Gastrocnemius medialis (tissue), 4 donors: ENCODE measurements at regions not wholly inside any gene's neighbourhood (a gene's known extent, or its start where the extent isn't known, plus 50 kb on each side); places are given as distances from the start of the nearest gene placed in this dataset.

Experiments used
- ATAC-seq, 2 donors: fragments of 150-250 bp; one replicate each; pipeline ENCODE4 v1.9.1; 2016
- DNase-seq, 2 donors: peaks; one replicate each; pipeline ENCODE4 v3.0.0-alpha.2; 2019
- H3K27ac ChIP-seq, 4 donors: fragments of 200-600 bp; sonication (generic); 1 replicate in 1 of 4; 2 replicates in 3 of 4; pipeline ENCODE4 v1.5.1; 2016 to 2018; ENCODE audit warnings: mild to moderate bottlenecking in 2 of 4, moderate library complexity in 1 of 4
- H3K27me3 ChIP-seq, 3 donors: fragments of 200-600 bp; sonication (generic) in 2 of 3; 1 replicate in 1 of 3; 2 replicates in 2 of 3; pipeline versions ENCODE4 v1.5.1 to v1.6.0; 2016 to 2019; ENCODE audit warnings: mild to moderate bottlenecking in 1 of 3, moderate library complexity in 1 of 3
- H3K36me3 ChIP-seq, 2 donors: fragments of 200-600 bp; sonication (generic) in 1 of 2; one replicate each; pipeline ENCODE4 v1.5.1; 2017 to 2018
- H3K4me1 ChIP-seq, 2 donors: fragments of 200-600 bp; sonication (generic) in 1 of 2; one replicate each; pipeline ENCODE4 v1.5.1; 2016 to 2017; ENCODE audit warnings: mild to moderate bottlenecking in 2 of 2
- H3K4me3 ChIP-seq, 4 donors: fragments of 200-600 bp; sonication (generic) in 3 of 4; 1 replicate in 1 of 4; 2 replicates in 3 of 4; pipeline ENCODE4 v1.5.1; 2016 to 2019; ENCODE audit warnings: mild to moderate bottlenecking in 2 of 4
- H3K9me3 ChIP-seq, 3 donors: fragments of 200-600 bp; sonication (generic) in 2 of 3; 1 replicate in 1 of 3; 2 replicates in 2 of 3; pipeline ENCODE4 v1.5.1; 2016 to 2019
- POLR2A ChIP-seq, 2 donors: fragments of 450-650 bp; IDR thresholded peaks; one replicate each; pipeline ENCODE4 v1.6.1; 2017; ENCODE audit warnings: antibody characterized with exemption in 2 of 2, mild to moderate bottlenecking in 2 of 2, moderate library complexity in 2 of 2
- in situ Hi-C, 4 donors: fragments of 200-750 bp; cut with MboI; loops; one replicate each; pipeline versions ENCODE4 v1.15.0 to v1.8.0; 2017; ENCODE audit warnings: low sequenced_read_pairs in 4 of 4
- intact Hi-C: fragments of 100-400 bp; cut with DNase I; formaldehyde crosslinking; loops from one replicate; pipeline ENCODE4 v1.15.1; 2023; ENCODE audit warnings: low total_unique reads
- TF ChIP-seq, protein P1 (sequence below), 5 experiments: fragments of 450-650 bp in 3 of 5; fragments of 200-600 bp in 2 of 5; sonication (generic) in 2 of 5; IDR thresholded peaks in 4 of 5; conservative IDR thresholded peaks in 1 of 5; 1 replicate in 4 of 5; 2 replicates in 1 of 5; pipeline ENCODE4 v1.5.1; 2016 to 2019; ENCODE audit warnings: antibody characterized with exemption in 5 of 5, mild to moderate bottlenecking in 3 of 5, moderate library complexity in 3 of 5

DNA sequence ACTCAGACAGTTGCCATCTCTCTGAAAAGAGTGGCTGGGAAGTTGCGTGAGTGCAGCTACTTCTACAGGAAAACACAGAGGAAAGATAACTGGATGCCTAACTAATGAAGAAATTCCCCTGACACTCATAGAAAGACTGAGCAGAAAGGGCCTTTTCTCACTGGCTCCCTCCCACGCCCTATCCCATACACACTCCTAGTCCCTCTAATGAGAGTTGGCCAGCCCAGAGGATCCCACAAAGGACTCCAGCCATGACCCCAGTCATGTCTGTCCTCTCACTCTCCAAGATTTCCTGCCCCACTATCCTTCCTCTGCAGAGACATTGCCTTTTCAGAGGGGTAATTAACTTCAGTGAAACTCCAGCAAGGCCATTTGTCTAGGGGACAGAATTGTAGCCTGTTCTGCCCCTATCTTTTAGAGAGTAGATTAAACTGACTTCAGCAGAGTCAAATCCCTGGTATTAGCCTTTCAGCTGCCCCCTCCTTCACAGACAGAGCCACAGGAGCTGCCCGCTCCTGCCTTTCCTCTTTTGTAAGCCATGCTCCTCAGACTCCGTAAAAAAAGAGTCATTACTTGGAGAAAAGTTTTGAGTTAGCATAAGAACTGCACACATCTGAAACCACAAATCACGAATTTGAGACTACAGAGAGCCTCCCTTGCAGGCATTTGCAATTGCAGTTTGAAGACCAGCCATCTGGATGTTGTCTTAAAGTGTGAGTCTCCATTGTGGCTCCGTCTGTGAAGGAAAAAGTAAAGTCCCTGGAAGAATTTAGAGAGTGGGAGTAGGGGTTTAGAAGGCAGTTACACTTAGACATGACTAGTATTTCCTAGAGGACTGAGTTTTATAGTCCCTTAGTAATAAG is 129.1 kb upstream of the SEMA6D start:
- Histone ChIP-seq H3K27ac (no peak overlapping the region), H3K4me1 (no peaks in the 10 kb centered on the region), H3K9me3 (no peaks in the 10 kb centered on the region), H3K36me3 (no peaks in the 10 kb centered on the region), H3K4me3 (no peak overlapping the region), H3K27me3 (no peaks in the 10 kb centered on the region)
- in situ Hi-C loops (no loop called here), intact Hi-C loops (no loop called here)
- no peak for ATAC-seq
- TF ChIP-seq, protein P1, sequence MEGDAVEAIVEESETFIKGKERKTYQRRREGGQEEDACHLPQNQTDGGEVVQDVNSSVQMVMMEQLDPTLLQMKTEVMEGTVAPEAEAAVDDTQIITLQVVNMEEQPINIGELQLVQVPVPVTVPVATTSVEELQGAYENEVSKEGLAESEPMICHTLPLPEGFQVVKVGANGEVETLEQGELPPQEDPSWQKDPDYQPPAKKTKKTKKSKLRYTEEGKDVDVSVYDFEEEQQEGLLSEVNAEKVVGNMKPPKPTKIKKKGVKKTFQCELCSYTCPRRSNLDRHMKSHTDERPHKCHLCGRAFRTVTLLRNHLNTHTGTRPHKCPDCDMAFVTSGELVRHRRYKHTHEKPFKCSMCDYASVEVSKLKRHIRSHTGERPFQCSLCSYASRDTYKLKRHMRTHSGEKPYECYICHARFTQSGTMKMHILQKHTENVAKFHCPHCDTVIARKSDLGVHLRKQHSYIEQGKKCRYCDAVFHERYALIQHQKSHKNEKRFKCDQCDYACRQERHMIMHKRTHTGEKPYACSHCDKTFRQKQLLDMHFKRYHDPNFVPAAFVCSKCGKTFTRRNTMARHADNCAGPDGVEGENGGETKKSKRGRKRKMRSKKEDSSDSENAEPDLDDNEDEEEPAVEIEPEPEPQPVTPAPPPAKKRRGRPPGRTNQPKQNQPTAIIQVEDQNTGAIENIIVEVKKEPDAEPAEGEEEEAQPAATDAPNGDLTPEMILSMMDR (IDR thresholded peaks at IDR 0.05 in 4 of 5, conservative IDR thresholded peaks at IDR 0.05 in 1 of 5): no peak
- no peak for TF ChIP-seq POLR2A (IDR thresholded peaks at IDR 0.05)
- DNase-seq: no peak

DNA sequence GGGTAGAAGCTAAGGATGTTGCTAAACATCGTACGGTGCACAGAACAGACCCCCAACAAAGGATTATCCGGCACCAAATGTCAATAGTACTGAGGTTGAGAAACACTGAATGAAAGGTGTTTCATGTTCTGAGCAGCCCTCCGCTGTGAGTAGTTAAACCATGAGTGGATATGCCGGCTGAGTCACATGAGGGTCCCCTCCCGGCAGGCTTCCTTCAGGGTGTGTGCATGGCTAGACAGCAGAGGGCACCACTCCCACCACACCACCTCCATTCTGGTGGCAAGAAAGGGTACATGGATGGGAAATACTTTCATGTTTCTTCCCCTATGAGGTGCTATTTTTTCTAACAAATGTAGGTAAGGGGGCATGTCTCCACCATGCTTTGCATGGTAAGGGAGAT is 128.3 kb upstream of the SEMA6D start:
- no peaks in the 10 kb centered on the region for H3K9me3 ChIP-seq
- DNase-seq (no peak), ATAC-seq (no peak)
- H3K27me3 ChIP-seq: no peaks in the 10 kb centered on the region
- in situ Hi-C loops (no loop called here), intact Hi-C loops (no loop called here)
- H3K27ac ChIP-seq: no peak overlapping the region
- no peaks in the 10 kb centered on the region for H3K36me3 ChIP-seq
- H3K4me3 ChIP-seq: no peak overlapping the region
- no peaks in the 10 kb centered on the region for H3K4me1 ChIP-seq
- TF ChIP-seq, protein P1 (IDR thresholded peaks at IDR 0.05 in 4 of 5, conservative IDR thresholded peaks at IDR 0.05 in 1 of 5): no peak
- TF ChIP-seq POLR2A (IDR thresholded peaks at IDR 0.05): no peak

DNA sequence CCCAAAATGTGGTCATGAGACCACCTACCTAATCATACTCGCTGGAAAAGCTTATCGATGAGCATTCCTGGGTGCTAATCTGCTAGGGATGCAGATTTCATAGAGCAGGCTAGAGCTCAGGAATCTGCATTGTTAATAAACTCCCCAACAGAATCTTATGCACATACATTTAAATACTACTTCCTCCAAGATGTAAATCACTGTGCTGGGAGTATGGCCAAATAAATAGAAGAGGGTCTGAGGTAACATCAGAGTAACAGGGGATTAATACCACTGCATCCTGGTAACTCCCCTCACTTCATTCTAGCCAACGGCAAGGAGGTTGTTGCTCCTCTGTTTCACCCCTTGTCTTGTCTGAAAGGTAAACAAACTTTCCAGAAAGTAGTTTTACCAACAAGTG is 118.3 kb upstream of the SEMA6D start:
- H3K9me3 ChIP-seq: peaks cover 0 to 11% (median 0%) of the 10 kb centered on the region in 3 donors
- no peak overlapping the region for H3K27ac ChIP-seq
- intact Hi-C loops (no loop called here), in situ Hi-C loops (no loop called here)
- TF ChIP-seq POLR2A (IDR thresholded peaks at IDR 0.05): no peak
- TF ChIP-seq, protein P1 (IDR thresholded peaks at IDR 0.05 in 4 of 5, conservative IDR thresholded peaks at IDR 0.05 in 1 of 5): no peak
- no peaks in the 10 kb centered on the region for H3K27me3 ChIP-seq
- H3K4me1 ChIP-seq: no peaks in the 10 kb centered on the region
- no peak overlapping the region for H3K4me3 ChIP-seq
- no peaks in the 10 kb centered on the region for H3K36me3 ChIP-seq
- ATAC-seq (no peak), DNase-seq (no peak)

DNA sequence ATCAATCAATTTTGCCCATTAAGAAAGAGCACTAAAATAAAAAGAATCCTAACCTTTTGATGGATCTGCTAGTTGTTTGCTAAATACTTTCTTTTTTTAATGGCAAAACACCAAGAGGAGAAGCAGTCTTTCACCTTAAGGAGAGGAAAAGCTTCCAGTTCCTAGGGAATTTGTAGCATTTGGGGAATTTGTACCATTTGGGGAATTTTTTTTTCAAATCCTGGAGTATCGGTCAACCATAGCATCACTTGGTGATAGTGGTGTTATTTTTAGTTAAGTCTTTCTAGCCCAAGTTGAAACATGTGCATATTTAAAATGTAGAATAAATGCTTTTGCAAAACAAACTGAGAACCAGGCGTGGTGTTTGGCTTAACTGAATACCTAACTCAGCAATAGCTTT is 117.5 kb upstream of the SEMA6D start:
- in situ Hi-C loops (no loop called here), intact Hi-C loops (no loop called here)
- H3K27ac ChIP-seq: no peak overlapping the region
- no peaks in the 10 kb centered on the region for H3K27me3 ChIP-seq
- H3K9me3 ChIP-seq: peaks cover 0 to 11% (median 0%) of the 10 kb centered on the region in 3 donors
- no peaks in the 10 kb centered on the region for H3K4me1 ChIP-seq
- DNase-seq (no peak), ATAC-seq (no peak)
- TF ChIP-seq, protein P1 (IDR thresholded peaks at IDR 0.05 in 4 of 5, conservative IDR thresholded peaks at IDR 0.05 in 1 of 5): no peak
- TF ChIP-seq POLR2A (IDR thresholded peaks at IDR 0.05): no peak
- no peak overlapping the region for H3K4me3 ChIP-seq
- H3K36me3 ChIP-seq: no peaks in the 10 kb centered on the region
